A673 (cell line): ENCODE measurements at regions not wholly inside any gene's neighbourhood (a gene's known extent, or its start where the extent isn't known, plus 50 kb on each side); places are given as distances from the start of the nearest gene placed in this dataset.

Experiments used
- BruUV-seq: library from RNA; stranded (reverse); fragments of 400-500 nt; replicated peaks from 2 replicates; lab custom pipeline; 2021; lab: Mats Ljungman, UMichigan
- CTCF ChIA-PET: fragments of 300-600 bp; sonication (Branson Sonifier 250); formaldehyde crosslinking; loops from one replicate; lab custom pipeline; 2022; ENCODE audit warnings: antibody characterized with exemption; lab: Charles Lee
- POLR2A ChIA-PET: fragments of 300-600 bp; sonication (Branson Sonifier 250); formaldehyde crosslinking; loops from one replicate; lab custom pipeline; 2022; ENCODE audit warnings: antibody characterized with exemption; ENCODE audit not compliant: low non-redundant PET; lab: Charles Lee
- DNase-seq: peaks from one replicate; pipeline ENCODE4 v3.0.0-alpha.2; 2015; ENCODE audit warnings: low spot score
- H3K27ac ChIP-seq: fragments of 200-600 bp; sonication (generic); 2 replicates; pipeline ENCODE4 v1.5.1; 2016; ENCODE audit warnings: mixed run types, low read depth, mild to moderate bottlenecking, mixed read lengths, antibody characterized with exemption, low read length; ENCODE audit not compliant: poor library complexity, severe bottlenecking
- H3K27me3 ChIP-seq: fragments of 200-600 bp; sonication (generic); replicated peaks from 2 replicates; pipeline ENCODE4 v1.6.1; 2017; ENCODE audit warnings: mixed run types, low read depth, mild to moderate bottlenecking, mixed read lengths, antibody characterized with exemption, low read length; ENCODE audit not compliant: insufficient read depth, poor library complexity
- H3K36me3 ChIP-seq: fragments of 200-600 bp; sonication (generic); 2 replicates; pipeline ENCODE4 v1.6.1; 2016; ENCODE audit warnings: mixed run types, mild to moderate bottlenecking, mixed read lengths, antibody characterized with exemption, low read length; ENCODE audit not compliant: insufficient read depth, poor library complexity, severe bottlenecking
- H3K4me1 ChIP-seq: fragments of 200-600 bp; sonication (generic); 2 replicates; pipeline ENCODE4 v1.6.1; 2017; ENCODE audit warnings: mixed run types, mild to moderate bottlenecking, mixed read lengths, antibody characterized with exemption, low read length; ENCODE audit not compliant: insufficient read depth, poor library complexity, severe bottlenecking
- H3K4me3 ChIP-seq: fragments of 200-600 bp; sonication (generic); 2 replicates; pipeline ENCODE4 v1.5.1; 2016; ENCODE audit warnings: low read depth, mixed run types, mild to moderate bottlenecking, mixed read lengths, low read length; ENCODE audit not compliant: poor library complexity, severe bottlenecking
- H3K9me3 ChIP-seq: fragments of 200-600 bp; sonication (generic); 2 replicates; pipeline ENCODE4 v1.6.1; 2016; ENCODE audit warnings: mixed run types, low read depth, mild to moderate bottlenecking, mixed read lengths, antibody characterized with exemption, low read length; ENCODE audit not compliant: poor library complexity, severe bottlenecking
- EZH2 ChIP-seq: fragments of 200-600 bp; sonication (generic); IDR thresholded peaks from 2 replicates; pipeline ENCODE4 v1.6.1; 2017; ENCODE audit warnings: borderline replicate concordance, low read depth, mild to moderate bottlenecking, mixed read lengths, antibody characterized with exemption, low read length; ENCODE audit not compliant: poor library complexity, severe bottlenecking
- intact Hi-C: fragments of 100-400 bp; cut with micrococcal nuclease; formaldehyde crosslinking; loops from one replicate; pipeline ENCODE4 v1.10.0; 2022; ENCODE audit not compliant: unreplicated experiment
- TF ChIP-seq, protein P1 (sequence below): fragments of 300-800, 200-600 bp; sonication (generic); conservative IDR thresholded peaks from 2 replicates; pipeline ENCODE4 v1.5.1; 2017; ENCODE audit warnings: low read depth, mild to moderate bottlenecking, antibody characterized with exemption, low read length, moderate library complexity, mixed read lengths

DNA sequence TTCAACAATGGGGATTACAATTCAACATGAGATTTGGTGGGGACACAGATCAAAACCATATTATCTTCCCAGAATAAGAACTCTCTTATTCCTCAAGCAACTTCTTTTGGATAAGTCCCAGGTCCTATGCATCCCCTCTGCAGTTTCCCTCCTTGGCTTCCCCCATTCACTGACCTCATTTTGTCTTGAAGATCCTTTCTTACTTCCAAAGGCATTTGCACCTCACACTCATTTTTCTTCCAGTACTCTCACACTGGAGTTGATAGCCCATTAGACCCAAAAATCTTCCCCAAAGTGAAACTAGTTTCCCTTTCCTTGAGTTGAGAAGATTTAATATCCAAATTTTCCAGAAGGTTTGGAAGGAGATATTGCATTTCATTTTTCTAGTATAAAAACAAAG lies 178.0 kb upstream of the DAPK1 start:
- Histone ChIP-seq H3K27ac (no peak overlapping the region), H3K36me3 (no peaks in the 10 kb centered on the region), H3K27me3 (no peaks in the 10 kb centered on the region), H3K9me3 (no peaks in the 10 kb centered on the region), H3K4me3 (no peak overlapping the region), H3K4me1 (peaks cover 12% of the 10 kb centered on the region)
- BruUV-seq, result no TSS peak
- no peak for TF ChIP-seq EZH2
- TF ChIP-seq, protein P1, sequence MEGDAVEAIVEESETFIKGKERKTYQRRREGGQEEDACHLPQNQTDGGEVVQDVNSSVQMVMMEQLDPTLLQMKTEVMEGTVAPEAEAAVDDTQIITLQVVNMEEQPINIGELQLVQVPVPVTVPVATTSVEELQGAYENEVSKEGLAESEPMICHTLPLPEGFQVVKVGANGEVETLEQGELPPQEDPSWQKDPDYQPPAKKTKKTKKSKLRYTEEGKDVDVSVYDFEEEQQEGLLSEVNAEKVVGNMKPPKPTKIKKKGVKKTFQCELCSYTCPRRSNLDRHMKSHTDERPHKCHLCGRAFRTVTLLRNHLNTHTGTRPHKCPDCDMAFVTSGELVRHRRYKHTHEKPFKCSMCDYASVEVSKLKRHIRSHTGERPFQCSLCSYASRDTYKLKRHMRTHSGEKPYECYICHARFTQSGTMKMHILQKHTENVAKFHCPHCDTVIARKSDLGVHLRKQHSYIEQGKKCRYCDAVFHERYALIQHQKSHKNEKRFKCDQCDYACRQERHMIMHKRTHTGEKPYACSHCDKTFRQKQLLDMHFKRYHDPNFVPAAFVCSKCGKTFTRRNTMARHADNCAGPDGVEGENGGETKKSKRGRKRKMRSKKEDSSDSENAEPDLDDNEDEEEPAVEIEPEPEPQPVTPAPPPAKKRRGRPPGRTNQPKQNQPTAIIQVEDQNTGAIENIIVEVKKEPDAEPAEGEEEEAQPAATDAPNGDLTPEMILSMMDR, result no peak
- CTCF ChIA-PET, result no interaction called here
- intact Hi-C loops, result loop anchor here (10.0 kb wide), 1 partner anchor 215 kb away; no protein-coding TSS in a partner anchor
- DNase-seq, result no peak
- POLR2A ChIA-PET, result no interaction called here

DNA sequence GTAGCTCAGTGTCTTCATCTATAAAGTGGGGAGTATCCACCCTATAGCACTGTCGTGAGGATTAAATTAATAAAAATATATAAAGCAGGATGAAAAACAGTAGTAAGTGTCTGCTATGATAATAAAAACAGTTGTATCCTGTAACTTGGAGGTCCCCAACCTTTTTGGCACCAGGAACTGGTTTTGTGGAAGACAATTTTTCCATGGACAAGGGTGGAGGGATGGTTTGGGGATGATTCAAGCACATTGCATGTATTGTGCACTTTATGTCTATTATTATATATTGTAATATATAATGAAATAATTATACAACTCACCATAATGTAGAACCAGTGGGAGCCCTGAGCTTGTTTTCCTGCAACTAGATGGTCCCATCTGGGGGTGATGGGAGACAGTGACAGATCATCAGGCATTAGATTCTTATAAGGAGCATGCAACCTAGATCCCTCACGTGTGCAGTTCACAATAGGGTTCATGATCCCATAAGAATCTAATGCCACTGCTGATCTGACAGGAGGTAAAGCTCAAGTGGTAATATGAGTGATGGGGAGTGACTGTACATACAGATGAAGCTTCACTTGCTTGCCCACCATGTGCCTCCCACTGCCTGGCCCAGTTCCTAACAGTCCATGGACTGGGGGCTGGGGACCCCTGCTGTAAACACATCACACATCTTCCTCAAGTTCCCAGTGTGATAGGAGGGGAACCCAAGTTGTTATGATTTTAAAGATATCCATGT lies 177.4 kb upstream of the DAPK1 start:
- no TSS peak for BruUV-seq
- TF ChIP-seq EZH2, result no peak
- TF ChIP-seq, protein P1, result no peak
- H3K4me1 ChIP-seq, result peaks cover 12% of the 10 kb centered on the region
- no peak overlapping the region for H3K4me3 ChIP-seq
- DNase-seq, result no peak
- H3K36me3 ChIP-seq, result no peaks in the 10 kb centered on the region
- no peak overlapping the region for H3K27ac ChIP-seq
- intact Hi-C loops, result loop anchor here (10.0 kb wide), 1 partner anchor 216 kb away; no protein-coding TSS in a partner anchor
- no peaks in the 10 kb centered on the region for H3K27me3 ChIP-seq
- POLR2A ChIA-PET, result no interaction called here
- CTCF ChIA-PET, result no interaction called here
- H3K9me3 ChIP-seq, result no peaks in the 10 kb centered on the region

DNA sequence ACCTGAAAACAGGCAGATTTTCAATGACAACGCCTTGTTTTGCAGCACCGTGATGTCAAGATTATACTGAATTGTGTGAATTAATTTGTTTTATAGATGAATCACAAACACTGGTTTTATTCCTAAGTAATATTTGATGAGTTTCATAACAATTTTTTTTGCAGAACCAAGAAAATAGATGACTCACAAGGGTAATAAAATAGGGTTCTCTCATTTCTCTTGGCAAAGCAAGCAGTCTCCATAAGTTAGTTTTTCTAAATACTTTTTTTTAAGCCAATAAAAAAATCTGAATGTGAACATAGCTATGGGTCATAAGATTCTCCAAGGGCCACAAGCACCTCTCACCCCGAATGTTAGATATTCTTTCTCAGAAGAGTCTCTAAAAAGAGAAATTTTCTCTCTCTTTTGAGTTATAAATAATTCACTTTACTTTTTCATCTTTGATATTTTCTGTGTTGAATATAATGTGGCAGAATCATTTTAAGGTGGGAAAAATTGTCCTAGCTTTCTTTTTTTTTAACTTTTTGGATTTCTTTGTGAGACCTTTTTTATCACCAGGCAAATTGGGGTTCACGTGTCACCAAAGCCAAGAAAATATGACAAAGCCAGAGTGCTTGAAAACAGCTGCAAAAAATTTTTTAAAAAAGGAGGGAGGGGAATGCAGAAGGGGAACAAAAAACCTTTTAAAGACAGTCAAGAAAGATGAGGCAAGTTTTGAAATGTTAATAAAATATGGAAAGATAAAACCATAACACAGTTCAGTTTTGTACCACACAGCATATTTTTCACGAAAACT lies 174.6 kb upstream of the DAPK1 start:
- Histone ChIP-seq H3K36me3 (no peaks in the 10 kb centered on the region), H3K27ac (no peak overlapping the region), H3K27me3 (no peaks in the 10 kb centered on the region), H3K4me3 (no peak overlapping the region), H3K4me1 (peaks cover 16% of the 10 kb centered on the region), H3K9me3 (no peaks in the 10 kb centered on the region)
- DNase-seq, result no peak
- ChIA-PET CTCF (interaction anchor here (2.1 kb wide), 1 partner anchor 889 kb away, joined by 8 read pairs; no protein-coding TSS in a partner anchor), POLR2A (no interaction called here)
- intact Hi-C loops, result loop anchor here (10.0 kb wide), 1 partner anchor 218 kb away; no protein-coding TSS in a partner anchor
- BruUV-seq, result no TSS peak
- TF ChIP-seq, protein P1, result no peak
- no peak for TF ChIP-seq EZH2
